Adipocyte (in vitro differentiated cells): ENCODE measurements at regions not wholly inside any gene's neighbourhood (a gene's known extent, or its start where the extent isn't known, plus 50 kb on each side); places are given as distances from the start of the nearest gene placed in this dataset.

Source experiments
- DNase-seq: peaks from one replicate; pipeline ENCODE4 v3.0.0-alpha.2; 2015; ENCODE audit warnings: low read depth
- H3K27me3 ChIP-seq: replicated peaks from 2 replicates; pipeline ENCODE4 v1.7.0; 2013; ENCODE audit warnings: mild to moderate bottlenecking, low read length, moderate library complexity; ENCODE audit not compliant: control insufficient read depth, insufficient read depth
- H3K36me3 ChIP-seq: 2 replicates; pipeline ENCODE4 v1.7.0; 2013; ENCODE audit warnings: low read length, mild to moderate bottlenecking, moderate library complexity; ENCODE audit not compliant: control insufficient read depth, insufficient read depth, severe bottlenecking
- H3K4me1 ChIP-seq: 2 replicates; pipeline ENCODE4 v1.7.0; 2013; ENCODE audit warnings: mild to moderate bottlenecking, low read length, moderate library complexity; ENCODE audit not compliant: control insufficient read depth, insufficient read depth
- H3K4me3 ChIP-seq: 2 replicates; pipeline ENCODE4 v1.7.0; 2013; ENCODE audit warnings: mild to moderate bottlenecking, low read length, moderate library complexity
- H3K9ac ChIP-seq: 2 replicates; pipeline ENCODE4 v1.7.0; 2013; ENCODE audit warnings: mild to moderate bottlenecking, low read length, moderate library complexity
- H3K9me3 ChIP-seq: 2 replicates; pipeline ENCODE4 v1.7.0; 2013; ENCODE audit warnings: mild to moderate bottlenecking, low read length, moderate library complexity; ENCODE audit not compliant: control insufficient read depth

DNA sequence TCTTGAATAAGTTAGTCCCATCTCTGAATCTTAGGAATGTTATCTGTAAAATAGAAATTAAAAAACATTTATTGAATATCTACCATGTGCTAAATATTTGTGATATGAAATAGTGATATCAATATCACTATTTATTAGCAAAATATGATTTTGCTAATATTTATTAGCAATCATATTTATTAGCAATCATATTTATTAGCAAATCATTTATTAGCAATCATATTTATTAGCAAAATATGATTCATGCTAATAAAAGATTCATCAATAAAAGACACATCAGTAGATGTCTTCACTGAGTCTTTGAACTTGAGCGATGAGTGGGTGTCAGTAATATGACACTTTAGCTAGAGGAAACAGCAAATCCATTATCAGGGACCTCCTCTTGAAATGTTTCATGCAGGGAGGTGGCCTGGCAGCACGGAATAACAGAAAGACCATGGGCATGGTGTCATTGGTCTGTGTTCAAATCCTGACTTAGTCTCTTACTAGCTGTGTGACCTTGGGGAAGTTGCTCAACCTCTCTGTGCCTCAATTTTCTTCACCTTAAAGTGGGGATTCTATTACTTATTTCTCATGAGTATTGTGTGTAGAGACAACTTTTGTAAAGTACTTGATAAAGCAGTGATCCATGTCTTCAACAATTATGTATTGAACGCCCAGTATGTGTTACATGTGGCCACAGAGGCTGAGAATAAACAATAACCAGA is 456.2 kb upstream of the MEX3C start:
- Histone ChIP-seq H3K9me3 (no peaks in the 10 kb centered on the region), H3K9ac (no peak overlapping the region), H3K4me3 (no peak overlapping the region), H3K27me3 (peaks cover 6% of the 10 kb centered on the region), H3K4me1 (no peaks in the 10 kb centered on the region), H3K36me3 (no peaks in the 10 kb centered on the region)
- no peak for DNase-seq

DNA sequence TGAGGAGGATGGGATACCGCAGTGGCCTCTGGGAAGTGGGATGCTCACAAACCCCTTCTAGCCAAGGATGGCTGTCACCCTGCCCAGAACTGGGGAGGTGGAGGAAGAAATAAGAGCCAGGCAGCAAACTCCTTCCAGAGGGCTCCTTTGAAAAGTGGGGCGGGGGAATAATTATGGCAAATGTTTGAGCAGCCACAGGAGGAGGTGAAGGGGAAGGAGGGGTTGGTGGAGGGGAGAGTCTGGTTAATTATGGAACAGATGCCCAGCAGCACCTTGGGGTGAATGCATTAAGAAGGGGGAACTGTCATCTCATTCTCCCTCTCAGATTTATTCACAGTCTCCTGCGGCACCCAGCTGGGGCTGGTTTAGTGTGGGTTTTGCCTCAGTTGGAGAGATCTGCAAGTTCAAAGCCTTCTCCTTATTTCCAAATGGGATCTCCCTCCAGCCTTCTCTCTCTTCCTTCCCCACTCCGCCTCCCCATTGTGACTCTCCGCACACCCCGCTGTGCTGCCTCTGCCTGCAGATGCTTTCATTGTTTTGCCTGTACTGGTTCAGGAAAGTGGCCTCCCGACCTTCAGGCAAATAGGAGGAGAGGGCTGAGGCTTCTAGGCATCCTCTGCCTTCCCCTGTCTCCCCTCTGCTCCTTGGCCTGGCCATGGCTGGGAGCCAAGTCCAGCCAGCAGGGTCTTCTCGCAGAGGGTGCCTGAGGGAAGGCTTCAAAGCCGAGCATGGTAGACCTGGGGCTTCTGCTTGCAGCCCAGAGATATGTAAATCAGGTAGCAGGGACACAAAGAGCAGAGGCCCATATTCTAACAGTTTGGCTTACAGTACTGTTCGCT is 457.2 kb upstream of the MEX3C start:
- Histone ChIP-seq H3K9ac (no peak overlapping the region), H3K36me3 (no peaks in the 10 kb centered on the region), H3K9me3 (no peaks in the 10 kb centered on the region), H3K27me3 (peaks cover 10% of the 10 kb centered on the region), H3K4me1 (no peaks in the 10 kb centered on the region), H3K4me3 (no peak overlapping the region)
- DNase-seq, result no peak

DNA sequence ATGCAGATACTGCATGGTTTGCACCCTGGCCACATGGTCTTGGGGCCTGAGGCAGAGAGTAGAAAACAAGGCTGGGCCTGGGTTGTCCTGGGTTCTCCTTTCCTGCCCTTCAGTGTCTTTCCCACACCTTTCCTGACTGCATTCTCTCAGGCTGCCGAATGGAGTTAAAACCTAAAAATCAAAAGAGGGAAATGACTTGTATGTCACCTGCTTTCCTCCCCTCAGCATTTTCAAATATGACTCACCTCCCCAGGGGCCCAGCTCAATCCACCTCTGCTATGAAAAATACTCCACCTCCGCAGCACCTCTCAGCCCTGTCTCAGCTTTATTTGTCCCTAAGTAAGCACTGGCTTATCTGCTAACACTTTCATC is 457.8 kb upstream of the MEX3C start:
- Histone ChIP-seq H3K9ac (no peak overlapping the region), H3K27me3 (peaks cover 10% of the 10 kb centered on the region), H3K4me3 (no peak overlapping the region), H3K4me1 (no peaks in the 10 kb centered on the region), H3K36me3 (no peaks in the 10 kb centered on the region), H3K9me3 (no peaks in the 10 kb centered on the region)
- DNase-seq, result no peak

DNA sequence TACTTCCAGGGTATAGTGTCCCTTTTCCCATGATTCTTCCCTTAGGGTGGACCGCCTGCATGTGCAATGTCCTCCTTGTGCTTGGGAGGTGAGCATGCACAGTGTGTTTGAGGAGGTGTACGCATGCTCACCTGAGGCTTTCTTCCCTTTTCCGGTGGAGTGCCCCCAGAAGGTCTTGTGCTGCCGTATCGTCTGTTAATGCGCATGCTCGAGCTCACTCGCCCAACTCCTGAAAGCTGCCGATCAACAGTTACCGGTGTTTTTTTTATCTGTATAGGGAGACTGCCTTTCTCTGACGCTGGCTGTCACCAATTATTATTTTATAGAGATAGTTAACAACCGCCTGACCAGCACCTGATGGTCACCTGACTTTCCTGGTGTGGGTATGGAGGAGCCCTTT is 458.8 kb upstream of the MEX3C start:
- Histone ChIP-seq H3K9me3 (no peaks in the 10 kb centered on the region), H3K4me1 (no peaks in the 10 kb centered on the region), H3K9ac (no peak overlapping the region), H3K4me3 (no peak overlapping the region), H3K36me3 (no peaks in the 10 kb centered on the region), H3K27me3 (peaks cover 10% of the 10 kb centered on the region)
- DNase-seq, result no peak

DNA sequence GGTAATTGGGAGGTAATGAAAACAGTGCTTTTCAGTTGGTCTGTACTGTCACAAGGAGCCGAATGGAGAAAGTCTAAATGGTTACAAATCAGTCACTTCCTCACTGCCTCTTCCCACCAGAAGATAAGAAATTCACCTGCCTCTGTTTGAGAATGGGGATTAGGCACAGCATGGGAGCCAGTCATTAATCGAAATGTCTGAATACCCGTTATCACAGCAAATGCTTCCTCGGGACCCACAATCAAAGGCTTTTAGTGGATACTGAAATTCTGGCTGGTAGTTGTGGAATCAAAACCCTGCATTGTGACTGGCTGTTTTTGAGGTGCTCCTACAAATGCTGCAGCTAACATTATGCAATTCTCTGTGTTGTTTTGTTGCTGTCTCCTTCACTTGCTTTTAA is 461.0 kb upstream of the MEX3C start:
- Histone ChIP-seq H3K9me3 (no peaks in the 10 kb centered on the region), H3K4me1 (no peaks in the 10 kb centered on the region), H3K9ac (no peak overlapping the region), H3K36me3 (no peaks in the 10 kb centered on the region), H3K4me3 (no peak overlapping the region), H3K27me3 (peaks cover 10% of the 10 kb centered on the region)
- no peak for DNase-seq

DNA sequence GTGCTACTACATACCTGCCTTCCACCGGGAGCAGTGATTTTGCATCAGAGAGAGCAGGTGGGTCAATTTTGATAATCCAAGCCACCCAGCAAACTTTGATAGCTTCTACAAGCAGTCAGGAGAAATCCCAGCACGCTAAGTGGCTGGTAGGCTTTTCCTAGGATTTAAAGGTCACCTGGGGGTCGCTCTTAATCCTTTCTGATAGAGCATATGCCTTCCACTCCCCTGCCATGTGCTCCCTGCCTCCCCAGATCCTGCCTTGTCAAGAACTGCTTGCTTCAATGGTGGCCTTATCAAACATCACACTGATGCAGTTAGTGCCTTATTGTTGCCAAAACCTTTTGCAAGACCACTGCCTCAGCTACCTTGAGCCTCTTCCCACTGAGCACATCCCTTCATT is 462.3 kb upstream of the MEX3C start:
- H3K9ac ChIP-seq, result no peak overlapping the region
- DNase-seq, result no peak
- H3K4me1 ChIP-seq, result no peaks in the 10 kb centered on the region
- H3K4me3 ChIP-seq, result no peak overlapping the region
- no peaks in the 10 kb centered on the region for H3K9me3 ChIP-seq
- H3K27me3 ChIP-seq, result peaks cover 14% of the 10 kb centered on the region
- H3K36me3 ChIP-seq, result no peaks in the 10 kb centered on the region

DNA sequence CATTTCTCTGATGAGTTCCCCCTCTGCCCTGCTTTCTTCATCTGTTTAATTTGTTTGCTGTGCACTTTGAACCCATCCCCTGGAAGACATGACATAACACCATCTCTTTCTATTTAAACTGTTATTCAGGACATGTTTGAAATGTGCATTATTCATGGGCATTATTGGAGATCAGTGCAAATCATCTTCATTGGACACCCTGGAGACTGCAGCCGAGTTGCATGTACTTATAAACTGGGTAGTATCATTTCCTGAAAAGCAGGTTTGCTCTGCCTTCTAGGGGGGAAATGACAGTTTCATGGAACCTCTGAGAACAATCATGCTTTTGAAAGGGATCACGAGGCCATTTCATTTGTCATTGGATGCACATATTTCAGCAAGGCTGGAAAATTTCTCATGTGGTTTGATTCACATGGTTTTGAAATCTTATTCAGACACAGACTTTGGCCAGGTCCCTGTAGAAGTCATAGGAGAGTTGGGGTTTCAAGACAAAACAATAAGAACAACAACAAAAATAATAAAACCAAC is 462.8 kb upstream of the MEX3C start:
- H3K36me3 ChIP-seq, result no peaks in the 10 kb centered on the region
- H3K9ac ChIP-seq, result no peak overlapping the region
- no peaks in the 10 kb centered on the region for H3K9me3 ChIP-seq
- no peaks in the 10 kb centered on the region for H3K4me1 ChIP-seq
- H3K4me3 ChIP-seq, result no peak overlapping the region
- H3K27me3 ChIP-seq, result peaks cover 12% of the 10 kb centered on the region
- no peak for DNase-seq

DNA sequence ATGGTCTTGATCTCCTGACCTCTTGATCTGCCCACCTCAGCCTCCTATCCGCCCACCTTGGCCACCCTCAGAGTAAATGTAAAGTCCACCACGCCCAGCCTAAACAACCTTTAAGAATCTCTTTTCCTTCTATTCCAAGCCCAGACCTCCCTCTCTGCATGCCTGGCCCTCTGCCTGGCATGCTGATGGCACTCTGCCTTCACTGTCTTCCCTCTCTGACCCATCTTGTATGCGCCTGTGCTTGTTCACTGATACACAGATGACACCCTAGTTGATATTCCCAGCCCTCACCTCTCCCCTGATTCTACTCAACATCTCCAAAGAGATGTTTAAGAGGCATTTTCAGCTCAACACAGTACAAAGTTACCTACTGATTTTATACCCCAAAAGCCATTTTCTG is 466.8 kb upstream of the MEX3C start:
- Histone ChIP-seq H3K27me3 (peaks cover 18% of the 10 kb centered on the region), H3K9ac (no peak overlapping the region), H3K36me3 (no peaks in the 10 kb centered on the region), H3K9me3 (no peaks in the 10 kb centered on the region), H3K4me1 (no peaks in the 10 kb centered on the region), H3K4me3 (no peak overlapping the region)
- DNase-seq, result no peak

DNA sequence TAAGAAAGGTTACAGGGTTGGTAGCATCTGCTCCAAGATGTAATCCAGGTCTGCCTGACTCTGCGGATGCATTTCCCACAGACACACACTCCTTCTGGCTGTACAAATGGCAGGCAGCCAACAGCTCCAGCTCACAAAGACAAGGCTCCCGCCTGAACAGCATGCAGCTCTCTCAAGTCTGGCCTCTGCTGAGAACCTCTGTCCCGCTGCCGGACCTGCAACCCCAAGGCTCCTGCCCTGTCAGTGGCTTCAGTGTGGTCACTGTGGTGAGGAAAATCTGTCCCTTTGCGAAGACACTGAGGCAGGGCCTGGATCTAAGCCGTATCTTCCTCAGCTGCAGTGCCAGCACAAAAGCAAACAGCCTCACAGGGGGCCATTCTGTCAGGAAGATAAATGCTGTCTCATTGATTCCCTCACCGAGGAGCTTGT is 469.3 kb upstream of the MEX3C start:
- DNase-seq, result no peak
- peaks cover 17% of the 10 kb centered on the region for H3K27me3 ChIP-seq
- peaks cover under 1% of the 10 kb centered on the region for H3K9me3 ChIP-seq
- H3K4me3 ChIP-seq, result no peak overlapping the region
- no peaks in the 10 kb centered on the region for H3K36me3 ChIP-seq
- H3K9ac ChIP-seq, result no peak overlapping the region
- H3K4me1 ChIP-seq, result no peaks in the 10 kb centered on the region

DNA sequence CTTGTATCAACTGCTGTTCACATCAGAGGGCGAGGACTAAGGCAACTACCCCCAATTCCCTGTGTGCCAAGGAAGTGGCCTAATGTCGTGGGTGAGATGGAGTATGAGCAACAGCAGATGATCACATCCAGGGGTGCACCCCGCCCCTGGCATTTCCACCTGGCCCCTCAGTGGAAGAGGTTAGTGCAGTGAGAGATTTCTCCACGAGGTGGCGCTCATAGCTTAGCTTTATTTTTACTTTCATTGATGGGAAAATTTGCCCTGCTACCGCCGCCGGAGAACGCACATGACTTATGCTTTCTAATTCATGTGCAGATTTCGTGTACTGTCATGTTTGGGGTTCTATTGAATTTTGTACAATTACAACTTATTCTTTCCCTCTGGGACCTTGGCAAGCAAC is 470.6 kb upstream of the MEX3C start:
- no peak overlapping the region for H3K4me3 ChIP-seq
- H3K9me3 ChIP-seq, result peaks cover 4% of the 10 kb centered on the region
- no peak overlapping the region for H3K9ac ChIP-seq
- DNase-seq, result peak; percentile 69
- H3K4me1 ChIP-seq, result no peaks in the 10 kb centered on the region
- no peaks in the 10 kb centered on the region for H3K36me3 ChIP-seq
- H3K27me3 ChIP-seq, result peaks cover 17% of the 10 kb centered on the region

DNA sequence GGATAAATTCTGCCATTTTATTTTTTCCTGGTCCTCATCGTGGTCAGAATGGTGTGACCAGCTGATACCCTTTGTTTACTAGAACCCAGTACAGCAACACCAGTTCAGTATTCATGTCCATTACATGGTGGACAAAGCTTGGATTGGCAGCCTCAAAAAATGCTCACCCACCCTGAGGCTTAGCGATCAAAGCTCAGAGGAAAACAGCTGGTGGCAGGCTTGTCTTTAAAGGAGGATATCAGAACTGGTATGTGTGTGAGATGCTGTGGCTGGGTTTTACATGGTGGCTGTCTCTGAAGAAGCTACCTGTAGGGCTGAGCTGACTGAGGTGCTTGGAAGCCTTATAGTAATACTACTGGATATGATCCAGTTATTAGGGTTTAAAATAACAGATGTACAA is 471.1 kb upstream of the MEX3C start:
- Histone ChIP-seq H3K9me3 (peaks cover 4% of the 10 kb centered on the region), H3K4me1 (no peaks in the 10 kb centered on the region), H3K36me3 (no peaks in the 10 kb centered on the region), H3K9ac (no peak overlapping the region), H3K4me3 (no peak overlapping the region), H3K27me3 (peaks cover 17% of the 10 kb centered on the region)
- DNase-seq, result no peak
